CD4-positive, alpha-beta T cell (primary cell): ENCODE measurements at regions not wholly inside any gene's neighbourhood (a gene's known extent, or its start where the extent isn't known, plus 50 kb on each side); places are given as distances from the start of the nearest gene placed in this dataset.

Source experiments
- ATAC-seq: fragments of 200-7000 bp; cut with Tn5 transposase; one replicate; pipeline ENCODE4 v1.10.0; 2022; ENCODE audit warnings: mild to moderate bottlenecking; ENCODE audit not compliant: poor library complexity
- CTCF ChIA-PET: fragments of 350-600 bp; sonication (Branson Sonifier 250); formaldehyde crosslinking; loops from one replicate; lab custom pipeline; 2021; ENCODE audit warnings: antibody characterized with exemption, inconsistent platforms; lab: Charles Lee
- POLR2A ChIA-PET: fragments of 350-600 bp; sonication (Branson Sonifier 250); formaldehyde crosslinking; loops from one replicate; lab custom pipeline; 2021; ENCODE audit warnings: antibody characterized with exemption, inconsistent platforms; lab: Charles Lee
- DNase-seq, 14 experiments: peaks; one replicate each; pipeline ENCODE4 v3.0.0-alpha.2; 2013 to 2020; ENCODE audit warnings: mixed read lengths in 2 of 14
- H3K27ac ChIP-seq, 2 donors: one replicate each; pipeline versions ENCODE4 v1.5.1 to v1.7.0; 2013; ENCODE audit warnings: low read length in 2 of 2, low read depth in 1 of 2, mild to moderate bottlenecking in 1 of 2
- H3K27me3 ChIP-seq, 2 experiments: 1 replicate in 1 of 2; 2 replicates in 1 of 2; pipeline versions ENCODE4 v1.6.1 to v1.7.0; 2013; ENCODE audit warnings: low read length in 2 of 2, control low read depth in 1 of 2, mild to moderate bottlenecking in 1 of 2, moderate library complexity in 1 of 2; ENCODE audit not compliant: insufficient read depth in 2 of 2, control insufficient read depth in 1 of 2
- H3K36me3 ChIP-seq: one replicate; pipeline ENCODE4 v1.6.1; 2013; ENCODE audit warnings: low read length, control low read depth; ENCODE audit not compliant: insufficient read depth
- H3K4me1 ChIP-seq: one replicate; pipeline ENCODE4 v1.6.1; 2013; ENCODE audit warnings: low read length, control low read depth; ENCODE audit not compliant: insufficient read depth
- H3K4me3 ChIP-seq: one replicate; pipeline ENCODE4 v1.5.1; 2013; ENCODE audit warnings: mild to moderate bottlenecking, low read length, moderate library complexity
- H3K9me3 ChIP-seq, 2 experiments: 1 replicate in 1 of 2; 2 replicates in 1 of 2; pipeline versions ENCODE4 v1.6.1 to v1.7.0; 2013; ENCODE audit warnings: low read length in 2 of 2, mild to moderate bottlenecking in 2 of 2, control low read depth in 1 of 2, moderate library complexity in 1 of 2; ENCODE audit not compliant: control insufficient read depth in 1 of 2, insufficient read depth in 1 of 2
- H3K27ac Mint-ChIP-seq: one replicate; pipeline ENCODE4 v1.8.0; 2020; ENCODE audit warnings: mixed read lengths
- H3K27me3 Mint-ChIP-seq: one replicate; pipeline ENCODE4 v1.8.0; 2021; ENCODE audit warnings: mixed read lengths
- H3K36me3 Mint-ChIP-seq: one replicate; pipeline ENCODE4 v1.8.0; 2021; ENCODE audit warnings: low read depth, mixed read lengths
- H3K4me1 Mint-ChIP-seq: one replicate; pipeline ENCODE4 v1.8.0; 2021; ENCODE audit warnings: low read depth, mixed read lengths
- H3K4me3 Mint-ChIP-seq: one replicate; pipeline ENCODE4 v1.8.0; 2020; ENCODE audit warnings: mild to moderate bottlenecking, mixed read lengths
- H3K9me3 Mint-ChIP-seq: one replicate; pipeline ENCODE4 v1.8.0; 2020; ENCODE audit warnings: mixed read lengths
- intact Hi-C, 2 experiments: fragments of 100-400 bp; cut with DNase I in 1 of 2; cut with micrococcal nuclease in 1 of 2; formaldehyde crosslinking; loops; one replicate each; pipeline versions ENCODE4 v1.15.1 to v1.9.0; 2023 to 2025; cut with DNase I, micrococcal nuclease
- TF ChIP-seq, protein P1 (sequence below): fragments of 200-600 bp; IDR thresholded peaks from one replicate; pipeline ENCODE4 v1.8.0; 2022; ENCODE audit warnings: antibody characterized with exemption, mild to moderate bottlenecking

DNA sequence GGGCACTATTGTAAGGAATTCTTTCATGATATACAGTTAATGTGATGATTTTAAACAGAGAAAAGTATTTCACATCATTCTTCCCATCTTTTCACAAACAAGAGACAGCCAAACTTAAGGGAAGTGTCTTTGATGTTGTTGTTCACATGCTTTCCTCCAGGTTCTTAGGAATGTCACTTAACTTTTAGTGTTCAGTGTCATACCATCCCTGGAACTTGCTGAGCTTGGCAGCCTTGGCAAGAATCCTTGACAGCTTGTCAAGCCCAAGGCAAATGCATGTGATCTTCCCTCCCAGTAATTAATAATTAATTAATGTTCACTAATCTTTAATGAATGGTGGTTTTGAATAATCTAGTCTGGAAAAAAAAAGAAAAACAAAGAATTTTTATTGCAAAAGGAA lies 727.9 kb upstream of the PRR20A start:
- Mint-ChIP-seq H3K9me3 (peaks cover 7% of the 10 kb centered on the region), H3K4me3 (no peak overlapping the region), H3K36me3 (no peaks in the 10 kb centered on the region), H3K4me1 (no peaks in the 10 kb centered on the region), H3K27me3 (no peaks in the 10 kb centered on the region), H3K27ac (no peak overlapping the region)
- TF ChIP-seq, protein P1, sequence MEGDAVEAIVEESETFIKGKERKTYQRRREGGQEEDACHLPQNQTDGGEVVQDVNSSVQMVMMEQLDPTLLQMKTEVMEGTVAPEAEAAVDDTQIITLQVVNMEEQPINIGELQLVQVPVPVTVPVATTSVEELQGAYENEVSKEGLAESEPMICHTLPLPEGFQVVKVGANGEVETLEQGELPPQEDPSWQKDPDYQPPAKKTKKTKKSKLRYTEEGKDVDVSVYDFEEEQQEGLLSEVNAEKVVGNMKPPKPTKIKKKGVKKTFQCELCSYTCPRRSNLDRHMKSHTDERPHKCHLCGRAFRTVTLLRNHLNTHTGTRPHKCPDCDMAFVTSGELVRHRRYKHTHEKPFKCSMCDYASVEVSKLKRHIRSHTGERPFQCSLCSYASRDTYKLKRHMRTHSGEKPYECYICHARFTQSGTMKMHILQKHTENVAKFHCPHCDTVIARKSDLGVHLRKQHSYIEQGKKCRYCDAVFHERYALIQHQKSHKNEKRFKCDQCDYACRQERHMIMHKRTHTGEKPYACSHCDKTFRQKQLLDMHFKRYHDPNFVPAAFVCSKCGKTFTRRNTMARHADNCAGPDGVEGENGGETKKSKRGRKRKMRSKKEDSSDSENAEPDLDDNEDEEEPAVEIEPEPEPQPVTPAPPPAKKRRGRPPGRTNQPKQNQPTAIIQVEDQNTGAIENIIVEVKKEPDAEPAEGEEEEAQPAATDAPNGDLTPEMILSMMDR: no peak
- no peak overlapping the region for H3K4me3 ChIP-seq
- ChIA-PET POLR2A (no interaction called here), CTCF (no interaction called here)
- DNase-seq (no peak), ATAC-seq (no peak)
- H3K27me3 ChIP-seq: no peaks in the 10 kb centered on the region
- intact Hi-C loops: no loop called here
- peaks cover 0 to 4% of the 10 kb centered on the region in 2 experiments for H3K9me3 ChIP-seq
- H3K27ac ChIP-seq: no peak overlapping the region
- no peaks in the 10 kb centered on the region for H3K4me1 ChIP-seq
- H3K36me3 ChIP-seq: no peaks in the 10 kb centered on the region

DNA sequence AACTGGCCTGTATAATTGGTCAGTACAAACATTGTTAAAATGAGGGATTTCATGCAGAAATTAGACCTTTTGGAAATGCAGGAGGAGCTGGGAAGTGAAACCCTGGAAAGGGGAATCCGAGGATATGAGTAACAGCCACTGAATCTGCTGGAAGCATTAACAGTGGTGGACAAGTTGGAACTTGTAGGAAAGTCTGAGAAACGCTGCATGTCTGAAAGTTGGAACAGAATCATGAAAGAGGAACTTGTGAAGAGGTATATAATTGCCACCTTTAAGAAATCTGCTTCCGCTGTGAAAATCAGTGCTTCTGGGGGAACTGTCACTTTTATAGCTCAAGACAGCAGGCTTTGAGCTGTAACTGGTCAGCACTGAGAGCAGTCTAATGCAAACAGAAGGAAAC lies 716.5 kb upstream of the PRR20A start:
- intact Hi-C loops: no loop called here
- Histone ChIP-seq H3K4me3 (no peak overlapping the region), H3K27me3 (no peaks in the 10 kb centered on the region), H3K9me3 (peaks cover 0 to 1% of the 10 kb centered on the region in 2 experiments), H3K4me1 (no peaks in the 10 kb centered on the region), H3K36me3 (no peaks in the 10 kb centered on the region), H3K27ac (no peak overlapping the region)
- ATAC-seq (no peak), DNase-seq (no peak)
- POLR2A ChIA-PET: no interaction called here
- peaks cover 9% of the 10 kb centered on the region for H3K9me3 Mint-ChIP-seq
- no peak overlapping the region for H3K4me3 Mint-ChIP-seq
- TF ChIP-seq, protein P1: no peak
- no peaks in the 10 kb centered on the region for H3K27me3 Mint-ChIP-seq
- no peak overlapping the region for H3K27ac Mint-ChIP-seq
- no peaks in the 10 kb centered on the region for H3K4me1 Mint-ChIP-seq
- H3K36me3 Mint-ChIP-seq: no peaks in the 10 kb centered on the region
- CTCF ChIA-PET: no interaction called here

DNA sequence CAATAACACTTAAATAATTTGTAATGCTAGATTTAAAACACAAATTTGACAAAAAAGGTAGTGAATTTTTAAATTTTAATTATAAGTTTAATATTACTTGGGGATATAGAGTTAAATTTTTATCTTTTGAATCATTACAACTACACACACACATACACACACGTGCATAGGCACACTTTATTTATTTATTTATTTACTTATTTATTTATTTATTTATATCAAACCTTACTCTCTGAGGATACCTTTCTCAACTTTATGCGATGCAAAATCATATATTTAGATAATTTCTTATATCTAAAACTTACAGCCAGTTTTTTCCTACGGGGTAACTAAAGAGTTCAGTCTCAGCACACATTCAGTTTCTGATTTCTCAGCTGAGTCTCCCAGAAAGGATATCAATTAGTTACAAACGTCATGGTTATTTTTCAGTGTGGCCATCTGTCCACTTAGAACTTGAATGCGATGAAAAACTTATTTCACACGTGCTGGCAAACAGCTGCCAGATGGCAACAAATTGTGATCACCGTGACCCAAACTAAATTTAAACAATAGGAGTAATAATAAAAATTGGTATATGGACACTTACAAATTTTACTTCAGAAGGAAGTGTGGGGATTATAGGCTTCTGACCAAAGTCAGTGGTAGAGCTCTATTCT lies 683.1 kb upstream of the PRR20A start:
- H3K36me3 Mint-ChIP-seq: no peaks in the 10 kb centered on the region
- Histone ChIP-seq H3K27me3 (no peaks in the 10 kb centered on the region), H3K4me3 (no peak overlapping the region), H3K4me1 (no peaks in the 10 kb centered on the region), H3K36me3 (no peaks in the 10 kb centered on the region), H3K27ac (no peak overlapping the region), H3K9me3 (no peaks in the 10 kb centered on the region)
- peaks cover 16% of the 10 kb centered on the region for H3K9me3 Mint-ChIP-seq
- CTCF ChIA-PET: no interaction called here
- POLR2A ChIA-PET: no interaction called here
- TF ChIP-seq, protein P1: no peak
- no peak overlapping the region for H3K4me3 Mint-ChIP-seq
- no peaks in the 10 kb centered on the region for H3K27me3 Mint-ChIP-seq
- no peak for DNase-seq
- H3K27ac Mint-ChIP-seq: no peak overlapping the region
- no peaks in the 10 kb centered on the region for H3K4me1 Mint-ChIP-seq
- intact Hi-C loops: no loop called here
- no peak for ATAC-seq
